ENCODE measurements at regions not wholly inside any gene's neighbourhood (a gene's known extent, or its start where the extent isn't known, plus 50 kb on each side); places are given as distances from the start of the nearest gene placed in this dataset.

DNA sequence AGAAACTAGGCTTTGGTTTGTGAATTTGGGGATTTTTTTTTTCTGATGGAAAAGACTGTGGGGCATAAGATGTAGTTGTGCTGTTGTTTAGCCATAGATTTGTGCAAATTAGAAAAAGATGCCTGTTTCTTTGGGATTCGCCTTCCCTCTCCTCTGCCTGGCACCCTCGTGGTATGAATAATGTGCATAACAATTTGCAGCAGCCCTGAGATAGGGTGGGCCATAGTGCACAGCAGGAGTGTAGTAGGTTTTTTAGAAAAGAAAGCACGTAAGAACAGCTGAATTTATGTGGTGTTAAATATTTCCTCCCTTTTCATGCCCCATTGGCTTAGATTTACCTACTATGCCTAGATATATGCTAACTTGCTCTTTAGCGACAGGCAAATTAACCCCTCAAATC, 158.9 kb downstream of the PTGER3 start:
- Histone ChIP-seq H3K4me1 (ENCODE audit: control insufficient read depth, insufficient read depth, low read length) (peaks cover 12% of the 10 kb centered on the region), H3K36me3 (ENCODE audit: control insufficient read depth, insufficient read depth, low read length) (no peaks in the 10 kb centered on the region), H3K9ac (ENCODE audit: low read depth, low read length) (no peak overlapping the region), H3K9me3 (ENCODE audit: control insufficient read depth, insufficient read depth, low read length) (no peaks in the 10 kb centered on the region), H3K4me3 (ENCODE audit: low read depth, low read length) (no peak overlapping the region), H3K27ac (ENCODE audit: low read depth, low read length) (no peak overlapping the region), H3K27me3 (ENCODE audit: control insufficient read depth, insufficient read depth, low read length) (no peaks in the 10 kb centered on the region)

DNA sequence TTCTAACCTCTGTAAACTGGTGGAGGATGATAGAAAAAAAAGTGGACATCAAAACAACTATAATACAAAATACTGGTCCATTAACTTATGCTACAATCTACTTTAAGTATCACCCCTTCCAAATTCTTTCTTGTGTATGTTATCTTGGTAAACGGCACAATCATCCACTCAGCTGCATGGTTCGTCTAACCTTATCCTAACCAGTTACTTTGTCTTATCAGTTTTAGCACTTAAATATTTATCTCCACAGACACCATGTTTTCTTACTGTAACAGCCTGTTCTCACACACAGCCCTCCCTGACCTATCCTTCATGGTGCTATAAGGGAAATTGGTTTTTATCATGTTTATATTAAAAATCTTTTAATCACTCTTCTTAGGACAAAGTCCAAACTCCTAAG, 157.2 kb downstream of the PTGER3 start:
- Histone ChIP-seq H3K27me3 (ENCODE audit: control insufficient read depth, insufficient read depth, low read length) (no peaks in the 10 kb centered on the region), H3K4me3 (ENCODE audit: low read depth, low read length) (no peak overlapping the region), H3K27ac (ENCODE audit: low read depth, low read length) (no peak overlapping the region), H3K9me3 (ENCODE audit: control insufficient read depth, insufficient read depth, low read length) (no peaks in the 10 kb centered on the region), H3K9ac (ENCODE audit: low read depth, low read length) (no peak overlapping the region), H3K36me3 (ENCODE audit: control insufficient read depth, insufficient read depth, low read length) (no peaks in the 10 kb centered on the region), H3K4me1 (ENCODE audit: control insufficient read depth, insufficient read depth, low read length) (peaks cover 12% of the 10 kb centered on the region)

GRCh38 chr1:70891051-70891843, 156.4 kb downstream of the PTGER3 start:
- Histone ChIP-seq H3K9ac (ENCODE audit: low read depth, low read length) (no peak overlapping the region), H3K27ac (ENCODE audit: low read depth, low read length) (no peak overlapping the region), H3K36me3 (ENCODE audit: control insufficient read depth, insufficient read depth, low read length) (no peaks in the 10 kb centered on the region), H3K9me3 (ENCODE audit: control insufficient read depth, insufficient read depth, low read length) (no peaks in the 10 kb centered on the region), H3K27me3 (ENCODE audit: control insufficient read depth, insufficient read depth, low read length) (no peaks in the 10 kb centered on the region), H3K4me1 (ENCODE audit: control insufficient read depth, insufficient read depth, low read length) (peaks cover 12% of the 10 kb centered on the region), H3K4me3 (ENCODE audit: low read depth, low read length) (no peak overlapping the region)

GRCh38 chr1:70892140-70892539, 155.5 kb downstream of the PTGER3 start:
- Histone ChIP-seq H3K36me3 (ENCODE audit: control insufficient read depth, insufficient read depth, low read length) (no peaks in the 10 kb centered on the region), H3K27ac (ENCODE audit: low read depth, low read length) (no peak overlapping the region), H3K27me3 (ENCODE audit: control insufficient read depth, insufficient read depth, low read length) (no peaks in the 10 kb centered on the region), H3K4me1 (ENCODE audit: control insufficient read depth, insufficient read depth, low read length) (peaks cover 12% of the 10 kb centered on the region), H3K9ac (ENCODE audit: low read depth, low read length) (no peak overlapping the region), H3K4me3 (ENCODE audit: low read depth, low read length) (no peak overlapping the region), H3K9me3 (ENCODE audit: control insufficient read depth, insufficient read depth, low read length) (no peaks in the 10 kb centered on the region)

- Histone ChIP-seq H3K27ac (ENCODE audit: low read depth, low read length) (no peak overlapping the region), H3K27me3 (ENCODE audit: control insufficient read depth, insufficient read depth, low read length) (no peaks in the 10 kb centered on the region), H3K36me3 (ENCODE audit: control insufficient read depth, insufficient read depth, low read length) (no peaks in the 10 kb centered on the region), H3K9ac (ENCODE audit: low read depth, low read length) (no peak overlapping the region), H3K4me1 (ENCODE audit: control insufficient read depth, insufficient read depth, low read length) (peaks cover 10% of the 10 kb centered on the region), H3K9me3 (ENCODE audit: control insufficient read depth, insufficient read depth, low read length) (no peaks in the 10 kb centered on the region), H3K4me3 (ENCODE audit: low read depth, low read length) (no peak overlapping the region)
These were observed 154.7 kb downstream of the PTGER3 start for GRCh38 chr1:70892930-70893329.

DNA sequence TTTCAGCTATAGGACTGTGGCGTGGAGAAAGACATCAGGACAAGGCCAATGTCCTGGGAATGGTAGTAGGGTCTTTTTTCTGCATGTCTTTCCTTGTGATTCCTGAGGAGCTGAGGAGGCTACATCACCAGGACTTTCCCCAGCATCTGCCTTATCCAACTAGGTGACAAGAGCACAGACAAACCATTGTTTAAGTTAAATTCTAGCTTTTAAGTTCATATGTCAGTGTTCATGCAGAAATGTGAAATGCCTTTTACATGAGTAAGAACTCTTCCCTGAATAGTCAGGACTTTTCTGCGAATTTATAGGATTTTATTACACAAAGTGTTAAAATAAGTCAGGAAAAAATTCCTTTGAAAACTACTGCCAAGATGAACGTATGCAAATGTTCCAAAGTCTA, 154.2 kb downstream of the PTGER3 start:
- Histone ChIP-seq H3K4me3 (ENCODE audit: low read depth, low read length) (no peak overlapping the region), H3K27me3 (ENCODE audit: control insufficient read depth, insufficient read depth, low read length) (no peaks in the 10 kb centered on the region), H3K27ac (ENCODE audit: low read depth, low read length) (no peak overlapping the region), H3K4me1 (ENCODE audit: control insufficient read depth, insufficient read depth, low read length) (peaks cover 6% of the 10 kb centered on the region), H3K9me3 (ENCODE audit: control insufficient read depth, insufficient read depth, low read length) (no peaks in the 10 kb centered on the region), H3K36me3 (ENCODE audit: control insufficient read depth, insufficient read depth, low read length) (no peaks in the 10 kb centered on the region), H3K9ac (ENCODE audit: low read depth, low read length) (no peak overlapping the region)

GRCh38 chr1:70895531-70895930, 152.1 kb downstream of the PTGER3 start:
- Histone ChIP-seq H3K36me3 (ENCODE audit: control insufficient read depth, insufficient read depth, low read length) (no peaks in the 10 kb centered on the region), H3K9me3 (ENCODE audit: control insufficient read depth, insufficient read depth, low read length) (no peaks in the 10 kb centered on the region), H3K9ac (ENCODE audit: low read depth, low read length) (no peak overlapping the region), H3K4me3 (ENCODE audit: low read depth, low read length) (no peak overlapping the region), H3K4me1 (ENCODE audit: control insufficient read depth, insufficient read depth, low read length) (no peaks in the 10 kb centered on the region; the same call in 1 of the 2 replicates), H3K27ac (ENCODE audit: low read depth, low read length) (no peak overlapping the region), H3K27me3 (ENCODE audit: control insufficient read depth, insufficient read depth, low read length) (no peaks in the 10 kb centered on the region)

- H3K36me3 ChIP-seq (ENCODE audit: control insufficient read depth, insufficient read depth, low read length) = no peaks in the 10 kb centered on the region
- H3K4me3 ChIP-seq (ENCODE audit: low read depth, low read length) = no peak overlapping the region
- no peaks in the 10 kb centered on the region for H3K27me3 ChIP-seq (ENCODE audit: control insufficient read depth, insufficient read depth, low read length)
- no peak overlapping the region for H3K27ac ChIP-seq (ENCODE audit: low read depth, low read length)
- no peaks in the 10 kb centered on the region for H3K9me3 ChIP-seq (ENCODE audit: control insufficient read depth, insufficient read depth, low read length)
- no peak overlapping the region for H3K9ac ChIP-seq (ENCODE audit: low read depth, low read length)
- no peaks in the 10 kb centered on the region; the same call in 1 of the 2 replicates for H3K4me1 ChIP-seq (ENCODE audit: control insufficient read depth, insufficient read depth, low read length)
These were observed 151.4 kb downstream of the PTGER3 start for GRCh38 chr1:70896224-70896623.

DNA sequence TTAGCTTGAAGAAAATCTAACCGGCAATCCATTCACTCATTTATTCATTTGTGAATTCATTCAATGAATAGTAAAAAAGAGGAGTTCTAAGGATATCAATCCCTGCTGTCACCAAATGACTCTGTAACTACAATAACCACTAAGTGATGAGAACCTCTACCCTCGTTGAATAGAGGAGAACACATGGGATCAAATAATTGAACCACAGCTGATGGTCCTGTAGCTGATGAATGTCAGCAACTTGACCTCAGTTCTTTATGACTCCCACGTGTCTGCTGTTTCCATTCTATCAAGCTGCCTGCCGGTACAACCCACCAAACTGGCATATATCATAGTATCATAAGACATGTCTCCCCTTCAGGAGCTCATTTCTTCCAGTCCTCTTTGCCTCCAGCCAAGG, 150.3 kb downstream of the PTGER3 start:
- Histone ChIP-seq H3K4me3 (ENCODE audit: low read depth, low read length) (no peak overlapping the region), H3K9ac (ENCODE audit: low read depth, low read length) (no peak overlapping the region), H3K4me1 (ENCODE audit: control insufficient read depth, insufficient read depth, low read length) (no peaks in the 10 kb centered on the region; the same call in 1 of the 2 replicates), H3K27me3 (ENCODE audit: control insufficient read depth, insufficient read depth, low read length) (no peaks in the 10 kb centered on the region), H3K36me3 (ENCODE audit: control insufficient read depth, insufficient read depth, low read length) (no peaks in the 10 kb centered on the region), H3K27ac (ENCODE audit: low read depth, low read length) (no peak overlapping the region), H3K9me3 (ENCODE audit: control insufficient read depth, insufficient read depth, low read length) (no peaks in the 10 kb centered on the region)

DNA sequence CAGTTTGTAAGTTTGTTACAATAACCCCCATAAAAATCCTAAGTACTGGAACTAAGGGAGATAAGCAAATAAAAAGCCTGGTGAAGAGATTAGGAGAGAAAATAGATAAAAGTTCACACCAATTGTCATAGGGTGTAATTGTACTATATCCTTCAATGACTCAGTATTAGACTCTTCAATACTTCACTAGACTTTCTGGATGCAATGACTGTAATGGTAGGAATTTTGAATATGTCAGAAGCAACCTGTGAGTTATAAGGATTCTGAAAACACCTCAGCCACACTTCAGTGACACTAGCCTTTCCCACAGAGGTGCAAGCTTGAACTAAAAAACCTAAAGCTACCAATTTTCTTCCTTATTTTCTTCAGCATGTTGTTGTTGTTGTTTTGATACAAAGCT, 147.9 kb downstream of the PTGER3 start:
- Histone ChIP-seq H3K9me3 (ENCODE audit: control insufficient read depth, insufficient read depth, low read length) (no peaks in the 10 kb centered on the region), H3K4me3 (ENCODE audit: low read depth, low read length) (no peak overlapping the region), H3K27ac (ENCODE audit: low read depth, low read length) (no peak overlapping the region), H3K9ac (ENCODE audit: low read depth, low read length) (no peak overlapping the region), H3K36me3 (ENCODE audit: control insufficient read depth, insufficient read depth, low read length) (no peaks in the 10 kb centered on the region), H3K4me1 (ENCODE audit: control insufficient read depth, insufficient read depth, low read length) (no peaks in the 10 kb centered on the region; the same call in 1 of the 2 replicates), H3K27me3 (ENCODE audit: control insufficient read depth, insufficient read depth, low read length) (no peaks in the 10 kb centered on the region)

- H3K27ac ChIP-seq (ENCODE audit: low read depth, low read length) = no peak overlapping the region
- no peak overlapping the region for H3K9ac ChIP-seq (ENCODE audit: low read depth, low read length)
- no peaks in the 10 kb centered on the region for H3K36me3 ChIP-seq (ENCODE audit: control insufficient read depth, insufficient read depth, low read length)
- H3K4me1 ChIP-seq (ENCODE audit: control insufficient read depth, insufficient read depth, low read length) = no peaks in the 10 kb centered on the region; the same call in 1 of the 2 replicates
- H3K4me3 ChIP-seq (ENCODE audit: low read depth, low read length) = no peak overlapping the region
- no peaks in the 10 kb centered on the region for H3K27me3 ChIP-seq (ENCODE audit: control insufficient read depth, insufficient read depth, low read length)
- H3K9me3 ChIP-seq (ENCODE audit: control insufficient read depth, insufficient read depth, low read length) = no peaks in the 10 kb centered on the region
These were observed 145.4 kb downstream of the PTGER3 start for GRCh38 chr1:70902211-70902610.
